Right ventricle myocardium superior (tissue), 1 donor: ENCODE measurements at regions not wholly inside any gene's neighbourhood (a gene's known extent, or its start where the extent isn't known, plus 50 kb on each side); places are given as distances from the start of the nearest gene placed in this dataset.
"Not testable (repeated sequence)": the region's sequence is repeated elsewhere in the genome, so short reads cannot be mapped to it uniquely, and the experiment has no call there.

Experiments used
- ATAC-seq: fragments of 200-7000 bp; cut with Tn5 transposase; one replicate; pipeline ENCODE4 v1.9.1; 2020; ENCODE audit warnings: mild to moderate bottlenecking; ENCODE audit not compliant: poor library complexity
- DNase-seq: peaks from one replicate; pipeline ENCODE4 v3.0.0-alpha.2; 2020
- intact Hi-C: fragments of 100-400 bp; cut with DNase I; formaldehyde crosslinking; loops from one replicate; pipeline ENCODE4 v1.11.2; 2022
- donor health status: DM: no; HTN: yes; CAD: no; lungs with severe emphysema.

- intact Hi-C loops, result no loop called here
- ATAC-seq, result no peak
- no peak for DNase-seq
These were observed 340.6 kb downstream of the GJA1 start for GRCh38 chr6:121776054-121776453.

DNA sequence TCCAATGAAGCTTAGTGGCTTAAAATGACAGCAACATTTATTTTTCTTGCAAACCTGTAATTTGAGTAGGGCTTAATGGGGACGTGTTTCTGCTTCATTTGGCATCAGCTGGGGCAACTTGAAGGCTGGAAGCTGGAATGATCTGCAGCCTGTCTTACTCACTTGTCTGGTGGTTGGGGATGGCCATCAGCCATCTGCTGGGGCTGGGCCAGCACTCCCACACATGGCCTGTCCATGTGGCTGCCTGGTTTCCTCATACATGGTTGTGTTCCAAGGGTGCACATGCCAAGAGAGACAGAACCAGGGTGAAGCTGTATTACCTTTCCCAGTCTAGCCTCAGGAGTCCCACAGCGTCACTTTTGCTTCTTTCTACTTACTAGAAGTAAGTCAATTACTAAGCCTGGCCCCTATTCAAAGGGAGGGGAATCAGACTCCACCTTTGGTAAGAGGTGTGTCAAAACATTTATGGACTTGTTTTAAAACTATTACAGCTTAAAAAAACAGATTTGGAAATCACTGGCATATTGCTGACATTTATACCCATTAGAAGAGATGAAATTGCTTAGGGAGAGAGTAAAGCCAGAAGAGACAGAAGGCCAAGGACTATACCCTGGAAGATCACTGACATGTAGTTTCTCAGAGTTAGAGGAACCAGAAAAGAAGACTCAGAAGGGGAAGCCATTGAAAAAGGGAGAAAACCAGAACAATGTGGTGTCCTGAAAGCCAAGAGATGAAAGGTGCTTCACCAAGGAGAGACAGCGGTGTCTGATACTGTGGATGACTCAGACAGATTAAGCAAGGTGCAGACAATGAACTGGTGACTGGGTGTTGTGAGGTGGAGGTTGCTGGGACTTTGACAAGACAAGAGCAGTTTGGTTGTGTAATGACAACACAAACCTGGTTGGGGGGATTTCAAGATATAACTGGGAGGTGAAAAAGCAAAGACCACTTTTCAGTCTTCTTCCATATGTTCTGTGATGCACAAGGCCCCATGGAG, 345.2 kb downstream of the GJA1 start:
- intact Hi-C loops, result no loop called here
- DNase-seq (peak; percentile 90), ATAC-seq (peak; percentile 97)

DNA sequence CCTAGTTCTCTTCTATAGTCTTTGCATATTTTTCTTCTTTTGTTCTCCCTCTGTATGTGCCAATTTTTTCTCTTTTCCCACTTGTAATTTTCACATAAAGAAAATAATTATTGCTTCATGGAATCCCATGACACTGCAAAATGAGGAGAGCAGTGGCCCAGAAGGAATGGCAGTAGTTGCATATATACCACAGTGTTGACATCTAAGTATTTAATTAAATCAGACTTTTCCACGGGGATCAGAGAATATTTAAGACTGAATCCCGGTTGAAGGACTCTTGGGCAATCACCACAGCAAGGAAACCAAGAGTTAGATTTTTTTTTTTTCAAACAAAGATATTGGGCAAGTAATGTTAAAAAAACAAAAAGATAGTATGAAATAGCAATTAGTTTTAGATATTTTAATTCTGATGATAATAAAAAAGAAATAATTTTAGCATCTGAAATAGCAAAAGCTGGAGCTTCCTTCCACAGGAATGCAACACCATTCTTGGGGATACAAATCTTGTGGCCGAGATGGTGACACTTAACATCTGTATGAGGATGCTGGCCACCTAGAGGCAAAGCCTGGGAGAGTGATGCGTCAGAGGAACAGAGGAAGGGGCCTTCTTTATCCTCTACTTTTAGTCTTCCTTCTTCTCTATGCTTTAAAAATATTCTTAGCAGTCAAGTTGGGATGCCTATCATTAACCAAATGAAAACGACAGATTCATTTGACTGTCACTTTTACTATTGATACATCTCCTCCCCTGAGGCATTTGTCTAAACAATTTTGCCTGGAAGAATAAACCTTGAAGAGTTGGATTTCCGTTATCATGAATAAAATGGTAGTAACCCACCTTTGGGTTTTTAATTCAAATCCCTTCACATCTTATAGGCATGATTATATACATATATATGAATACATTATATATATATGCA, 356.2 kb downstream of the GJA1 start:
- ATAC-seq (no peak), DNase-seq (no peak)
- intact Hi-C loops, result no loop called here

GRCh38 chr6:121794630-121795029, 359.2 kb downstream of the GJA1 start:
- intact Hi-C loops, result no loop called here
- ATAC-seq, result no peak

GRCh38 chr6:121797598-121797997, 362.2 kb downstream of the GJA1 start:
- intact Hi-C loops, ATAC-seq, DNase-seq: not testable (repeated sequence)

More at GRCh38 chr6:121794630-121795029, 359.2 kb downstream of the GJA1 start:
- no peak for DNase-seq

GRCh38 chr6:121798126-121798525, 362.7 kb downstream of the GJA1 start:
- DNase-seq, intact Hi-C loops, ATAC-seq: not testable (repeated sequence)

DNA sequence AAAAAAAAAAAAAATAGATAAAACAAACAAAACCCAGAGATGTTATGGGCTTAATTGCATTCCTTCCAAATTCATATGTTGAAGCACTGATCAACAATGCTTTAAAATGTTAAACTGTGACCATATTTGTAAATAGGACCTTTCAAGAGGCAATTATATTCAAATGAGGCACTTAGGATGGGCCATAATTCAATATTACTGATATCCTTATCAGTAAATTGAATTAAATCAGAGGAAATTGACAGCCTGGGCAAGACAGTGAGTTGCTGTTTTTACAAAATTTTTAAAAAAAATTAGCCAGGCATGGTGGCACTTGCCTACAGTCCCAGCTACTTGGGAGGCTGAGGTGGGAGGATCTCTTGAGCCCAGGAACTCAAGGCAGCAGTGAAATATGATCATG, 364.1 kb downstream of the GJA1 start:
- intact Hi-C loops, result no loop called here
- DNase-seq, result no peak
- ATAC-seq, result no peak

DNA sequence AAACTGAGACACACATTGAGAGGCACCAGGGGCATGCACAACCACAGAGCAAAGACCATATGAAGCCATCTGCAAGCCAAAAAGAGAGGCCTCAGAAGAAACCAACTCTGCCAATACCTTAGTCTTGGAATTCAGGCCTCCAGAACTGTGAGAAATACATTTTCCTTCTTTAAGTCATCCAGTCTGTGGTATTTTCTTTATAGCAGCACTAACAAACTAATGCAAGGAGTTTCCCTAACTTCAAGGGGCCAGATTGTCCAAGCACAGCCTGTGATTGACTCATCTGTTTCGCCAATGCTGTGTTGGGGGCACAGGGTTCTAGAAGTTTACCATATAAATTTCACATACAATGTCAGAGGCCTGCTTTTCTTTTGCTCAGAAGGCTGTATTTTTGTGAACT, 364.6 kb downstream of the GJA1 start:
- DNase-seq (no peak), ATAC-seq (no peak)
- intact Hi-C loops, result no loop called here

DNA sequence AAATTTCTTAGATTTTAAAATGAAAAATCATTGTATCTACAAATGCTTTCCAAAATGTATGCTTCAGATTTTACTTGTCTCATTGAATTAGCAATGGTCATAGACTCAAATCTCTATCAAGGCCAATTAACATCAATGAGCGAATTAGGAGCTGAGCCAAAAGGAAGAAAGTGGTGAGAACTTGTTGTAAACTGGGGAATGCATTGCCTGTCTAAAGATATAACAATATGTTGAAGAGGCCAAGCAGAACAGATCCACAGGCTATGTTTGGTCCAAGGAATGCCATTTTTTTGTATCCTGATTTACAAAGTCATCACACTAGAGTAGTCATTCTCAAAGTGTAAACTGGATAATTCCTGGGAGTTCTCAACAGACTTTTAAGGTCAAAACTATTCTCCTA, 370.7 kb downstream of the GJA1 start:
- ATAC-seq (no peak), DNase-seq (no peak)
- intact Hi-C loops, result no loop called here

- ATAC-seq (no peak), DNase-seq (no peak)
- intact Hi-C loops, result no loop called here
These were observed 373.8 kb downstream of the GJA1 start for GRCh38 chr6:121809211-121809610.

GRCh38 chr6:121810158-121811032, 374.9 kb downstream of the GJA1 start:
- ATAC-seq (no peak), DNase-seq (no peak)
- intact Hi-C loops, result no loop called here

DNA sequence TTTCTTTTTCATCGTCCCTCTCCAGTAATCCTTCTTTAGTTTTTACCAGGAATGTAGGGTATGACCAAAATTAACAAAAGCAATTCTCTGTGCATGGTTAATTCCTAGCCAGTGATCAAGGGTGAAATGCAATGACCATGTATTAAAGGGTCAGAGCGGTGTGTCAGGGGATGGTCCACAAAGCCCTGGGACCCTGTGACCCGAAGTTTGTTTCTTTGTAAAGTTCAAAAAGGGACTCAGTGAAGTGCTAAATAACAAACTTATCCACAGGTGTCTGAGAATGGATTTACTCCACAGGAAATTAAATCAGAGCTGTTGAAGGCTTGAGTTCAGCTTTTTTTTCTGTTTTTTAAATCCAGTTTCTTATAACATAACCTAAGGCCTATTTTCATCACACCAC, 375.7 kb downstream of the GJA1 start:
- intact Hi-C loops, result no loop called here
- no peak for DNase-seq
- ATAC-seq, result no peak

GRCh38 chr6:121816361-121816760, 380.9 kb downstream of the GJA1 start:
- no peak for ATAC-seq
- intact Hi-C loops, result no loop called here
- DNase-seq, result no peak

GRCh38 chr6:121816906-121817540, 381.6 kb downstream of the GJA1 start:
- intact Hi-C loops, result no loop called here
- DNase-seq (no peak), ATAC-seq (no peak)

DNA sequence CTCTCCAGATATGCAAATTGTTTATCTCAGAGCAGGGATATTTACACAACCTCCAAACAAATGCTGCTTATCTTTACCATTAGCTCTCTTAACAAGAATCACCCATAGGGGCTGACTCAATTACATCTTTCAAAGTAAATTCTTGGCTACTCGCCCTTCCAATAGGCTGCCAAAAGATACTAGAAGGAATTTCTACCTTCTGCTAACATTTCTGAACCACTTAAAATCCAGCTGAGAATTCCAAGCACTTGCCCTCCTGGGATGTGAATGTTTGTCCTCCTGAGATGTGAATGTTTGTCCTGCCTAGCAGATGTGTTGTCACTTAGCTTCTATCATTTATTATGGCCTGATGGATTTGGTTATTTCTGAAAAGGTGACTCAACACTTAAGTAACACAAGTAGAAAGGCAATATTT, 388.0 kb downstream of the GJA1 start:
- no peak for DNase-seq
- no peak for ATAC-seq
- intact Hi-C loops, result no loop called here

DNA sequence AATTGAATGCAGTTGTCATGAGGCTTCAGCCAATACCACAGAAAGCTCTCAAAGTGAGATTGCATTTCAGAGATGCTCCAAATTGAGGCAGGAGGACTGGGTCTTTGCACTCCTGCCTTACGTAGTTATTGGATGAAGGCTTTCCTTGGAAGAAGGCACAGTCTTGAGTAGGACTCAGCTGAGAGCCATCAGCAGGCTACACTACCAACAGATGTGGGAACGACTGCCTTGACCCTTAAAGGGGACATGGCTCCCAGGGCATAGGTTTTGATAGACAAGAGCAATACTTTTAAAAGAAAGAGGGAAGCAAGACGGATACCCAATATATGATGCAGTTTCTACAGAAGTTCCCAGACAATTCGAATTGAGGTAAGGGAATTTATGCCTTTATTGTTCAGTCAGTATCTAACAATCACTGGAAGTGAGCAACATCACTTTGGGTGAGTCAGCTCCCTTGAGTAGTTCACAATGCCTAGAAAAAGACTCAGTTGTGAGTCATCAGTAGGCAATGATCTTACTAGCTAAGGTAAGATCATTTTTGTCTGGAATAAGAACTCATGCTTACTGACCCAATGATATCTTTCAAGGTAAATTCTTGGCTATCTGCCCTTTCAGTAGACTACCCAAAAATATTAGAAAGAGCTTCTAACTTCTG, 390.8 kb downstream of the GJA1 start:
- ATAC-seq (no peak), DNase-seq (no peak)
- intact Hi-C loops, result no loop called here

GRCh38 chr6:121828146-121828886, 392.9 kb downstream of the GJA1 start:
- intact Hi-C loops, result no loop called here
- ATAC-seq (no peak), DNase-seq (no peak)
